Progenitor cell of endocrine pancreas (in vitro differentiated cells): ENCODE measurements at regions not wholly inside any gene's neighbourhood (a gene's known extent, or its start where the extent isn't known, plus 50 kb on each side); places are given as distances from the start of the nearest gene placed in this dataset.

ENCODE experiments used
- DNase-seq: peaks from one replicate; pipeline ENCODE4 v3.0.0; 2021; ENCODE audit warnings: low spot score; ENCODE audit not compliant: unreplicated experiment
- H3K27ac Mint-ChIP-seq: 2 replicates; pipeline ENCODE4 v1.8.0; 2021; ENCODE audit warnings: mild to moderate bottlenecking, moderate library complexity, mixed read lengths
- H3K27me3 Mint-ChIP-seq: 2 replicates; pipeline ENCODE4 v1.8.0; 2021; ENCODE audit warnings: mixed read lengths
- H3K36me3 Mint-ChIP-seq: 2 replicates; pipeline ENCODE4 v1.8.0; 2022; ENCODE audit warnings: mixed read lengths; ENCODE audit not compliant: insufficient read depth
- H3K4me1 Mint-ChIP-seq: 2 replicates; pipeline ENCODE4 v1.8.0; 2021; ENCODE audit warnings: low read depth, mixed read lengths
- H3K4me3 Mint-ChIP-seq: 2 replicates; pipeline ENCODE4 v1.8.0; 2021; ENCODE audit warnings: low read depth, mild to moderate bottlenecking, moderate library complexity, mixed read lengths
- H3K9me3 Mint-ChIP-seq: 2 replicates; pipeline ENCODE4 v1.8.0; 2021; ENCODE audit warnings: low read depth, mixed read lengths
- TF ChIP-seq, protein P1 (sequence below): fragments of 200-600 bp; sonication (generic); IDR thresholded peaks from one replicate; pipeline ENCODE4 v1.5.0; 2021; ENCODE audit warnings: antibody characterized with exemption, mild to moderate bottlenecking; ENCODE audit not compliant: unreplicated experiment

DNA sequence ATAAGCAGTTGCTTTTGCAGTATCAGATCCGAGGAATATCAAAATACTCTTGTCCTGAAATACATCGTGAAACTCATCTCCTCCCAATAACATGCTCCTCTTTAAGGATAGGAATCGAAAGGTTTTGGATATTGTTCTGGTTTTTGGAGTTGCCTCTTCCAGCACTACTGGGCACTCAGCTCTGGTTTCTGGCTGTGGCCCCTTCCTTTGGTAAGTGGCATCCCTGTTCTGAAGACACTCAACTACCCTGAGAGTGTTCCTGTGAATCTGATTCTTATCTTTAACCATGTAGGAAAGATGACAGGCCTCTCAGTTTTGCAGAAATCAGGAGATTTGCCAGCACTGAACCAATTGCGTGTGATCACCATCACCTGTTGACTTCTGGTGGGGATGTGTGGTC lies 327.5 kb upstream of the TBL1XR1 start:
- Mint-ChIP-seq H3K4me1 (peaks cover 37% of the 10 kb centered on the region), H3K27me3 (no peaks in the 10 kb centered on the region), H3K36me3 (peaks cover 3% of the 10 kb centered on the region), H3K4me3 (no peak overlapping the region), H3K9me3 (peaks cover 7% of the 10 kb centered on the region), H3K27ac (no peak overlapping the region)
- TF ChIP-seq, protein P1, sequence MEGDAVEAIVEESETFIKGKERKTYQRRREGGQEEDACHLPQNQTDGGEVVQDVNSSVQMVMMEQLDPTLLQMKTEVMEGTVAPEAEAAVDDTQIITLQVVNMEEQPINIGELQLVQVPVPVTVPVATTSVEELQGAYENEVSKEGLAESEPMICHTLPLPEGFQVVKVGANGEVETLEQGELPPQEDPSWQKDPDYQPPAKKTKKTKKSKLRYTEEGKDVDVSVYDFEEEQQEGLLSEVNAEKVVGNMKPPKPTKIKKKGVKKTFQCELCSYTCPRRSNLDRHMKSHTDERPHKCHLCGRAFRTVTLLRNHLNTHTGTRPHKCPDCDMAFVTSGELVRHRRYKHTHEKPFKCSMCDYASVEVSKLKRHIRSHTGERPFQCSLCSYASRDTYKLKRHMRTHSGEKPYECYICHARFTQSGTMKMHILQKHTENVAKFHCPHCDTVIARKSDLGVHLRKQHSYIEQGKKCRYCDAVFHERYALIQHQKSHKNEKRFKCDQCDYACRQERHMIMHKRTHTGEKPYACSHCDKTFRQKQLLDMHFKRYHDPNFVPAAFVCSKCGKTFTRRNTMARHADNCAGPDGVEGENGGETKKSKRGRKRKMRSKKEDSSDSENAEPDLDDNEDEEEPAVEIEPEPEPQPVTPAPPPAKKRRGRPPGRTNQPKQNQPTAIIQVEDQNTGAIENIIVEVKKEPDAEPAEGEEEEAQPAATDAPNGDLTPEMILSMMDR: no peak
- no peak for DNase-seq

DNA sequence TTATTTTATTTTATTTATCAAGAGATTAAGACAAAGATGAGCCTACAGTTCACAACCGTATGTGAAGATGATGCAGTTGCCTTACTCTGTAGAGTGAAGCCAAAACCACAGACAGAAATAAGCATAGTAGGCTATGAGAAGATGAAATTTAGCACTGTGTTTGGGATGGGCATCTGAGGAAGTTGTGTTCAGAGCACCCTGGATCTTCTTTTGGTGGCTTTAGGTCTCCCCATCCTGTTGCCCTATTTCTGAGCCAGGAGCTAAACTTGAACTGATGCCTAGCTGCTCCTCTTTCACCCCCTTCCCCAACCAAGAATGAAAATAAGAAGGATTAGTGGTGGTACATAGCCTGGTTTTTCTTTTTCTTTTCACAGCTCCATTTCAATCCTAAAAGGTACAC lies 328.1 kb upstream of the TBL1XR1 start:
- peaks cover 3% of the 10 kb centered on the region for H3K36me3 Mint-ChIP-seq
- no peak for DNase-seq
- no peaks in the 10 kb centered on the region for H3K27me3 Mint-ChIP-seq
- H3K27ac Mint-ChIP-seq: no peak overlapping the region
- TF ChIP-seq, protein P1: no peak
- H3K4me1 Mint-ChIP-seq: peaks cover 37% of the 10 kb centered on the region
- H3K4me3 Mint-ChIP-seq: no peak overlapping the region
- H3K9me3 Mint-ChIP-seq: peaks cover 7% of the 10 kb centered on the region

DNA sequence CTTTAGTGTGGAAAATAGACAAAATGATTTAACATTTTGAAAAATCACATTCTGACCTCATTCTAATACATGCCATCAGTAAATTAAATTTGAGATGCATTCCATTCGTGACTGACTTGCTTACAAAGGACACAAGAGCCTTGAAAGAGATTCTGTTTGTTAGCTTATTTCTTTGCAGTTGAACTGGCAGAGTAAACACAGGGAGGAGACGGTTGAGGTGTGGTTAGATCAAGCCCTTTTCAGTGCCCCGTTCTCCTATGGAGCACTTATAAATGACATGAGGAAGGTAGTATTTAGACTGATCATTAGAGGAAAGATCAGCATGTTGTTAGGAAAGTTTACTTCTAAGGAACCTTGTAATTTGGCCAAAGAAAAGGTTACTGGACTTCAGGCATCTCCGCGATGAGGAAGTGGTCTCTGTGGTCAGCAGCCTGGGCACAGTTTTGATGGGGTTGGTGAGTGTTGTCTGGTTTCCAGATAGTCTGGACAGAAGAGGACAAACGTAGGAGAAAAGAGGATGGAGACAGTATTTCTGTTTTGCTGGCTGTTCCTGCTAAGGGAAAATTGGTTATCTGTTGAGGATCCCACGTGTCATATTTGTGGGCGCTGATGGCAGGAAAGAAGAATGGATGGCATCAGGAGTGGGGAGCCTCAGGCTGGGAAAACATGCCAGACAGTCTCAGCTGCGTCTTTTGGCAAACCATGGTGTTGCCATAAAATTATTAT lies 328.9 kb upstream of the TBL1XR1 start:
- no peak for DNase-seq
- Mint-ChIP-seq H3K9me3 (peaks cover 7% of the 10 kb centered on the region), H3K4me3 (no peak overlapping the region), H3K4me1 (peaks cover 34% of the 10 kb centered on the region), H3K27ac (peak overlapping the region; percentile 19), H3K36me3 (peaks cover 3% of the 10 kb centered on the region), H3K27me3 (no peaks in the 10 kb centered on the region)
- TF ChIP-seq, protein P1: no peak

DNA sequence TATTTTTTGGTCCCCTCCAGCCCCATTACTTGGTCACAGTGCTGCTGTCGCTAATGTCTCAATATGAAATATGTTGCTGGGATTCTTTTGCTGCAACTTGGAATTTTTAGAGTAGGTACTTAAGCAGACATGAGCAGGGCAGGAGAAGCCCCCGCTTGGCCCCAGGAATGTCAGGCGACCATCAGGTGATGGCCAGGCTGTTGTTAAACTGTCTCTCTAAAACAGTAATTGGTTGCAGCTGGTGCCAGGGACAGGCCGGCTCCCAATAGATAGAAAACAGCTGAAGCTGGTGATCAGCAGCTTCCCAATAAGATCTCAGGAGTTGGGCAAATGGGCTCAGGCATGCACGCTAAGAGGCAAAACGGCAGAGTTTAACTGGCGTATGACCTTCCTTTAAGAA lies 329.9 kb upstream of the TBL1XR1 start:
- peaks cover 3% of the 10 kb centered on the region for H3K36me3 Mint-ChIP-seq
- H3K9me3 Mint-ChIP-seq: peaks cover 7% of the 10 kb centered on the region
- H3K4me3 Mint-ChIP-seq: no peak overlapping the region
- peaks cover 25% of the 10 kb centered on the region for H3K4me1 Mint-ChIP-seq
- TF ChIP-seq, protein P1: no peak
- no peak for DNase-seq
- no peaks in the 10 kb centered on the region for H3K27me3 Mint-ChIP-seq
- no peak overlapping the region for H3K27ac Mint-ChIP-seq

DNA sequence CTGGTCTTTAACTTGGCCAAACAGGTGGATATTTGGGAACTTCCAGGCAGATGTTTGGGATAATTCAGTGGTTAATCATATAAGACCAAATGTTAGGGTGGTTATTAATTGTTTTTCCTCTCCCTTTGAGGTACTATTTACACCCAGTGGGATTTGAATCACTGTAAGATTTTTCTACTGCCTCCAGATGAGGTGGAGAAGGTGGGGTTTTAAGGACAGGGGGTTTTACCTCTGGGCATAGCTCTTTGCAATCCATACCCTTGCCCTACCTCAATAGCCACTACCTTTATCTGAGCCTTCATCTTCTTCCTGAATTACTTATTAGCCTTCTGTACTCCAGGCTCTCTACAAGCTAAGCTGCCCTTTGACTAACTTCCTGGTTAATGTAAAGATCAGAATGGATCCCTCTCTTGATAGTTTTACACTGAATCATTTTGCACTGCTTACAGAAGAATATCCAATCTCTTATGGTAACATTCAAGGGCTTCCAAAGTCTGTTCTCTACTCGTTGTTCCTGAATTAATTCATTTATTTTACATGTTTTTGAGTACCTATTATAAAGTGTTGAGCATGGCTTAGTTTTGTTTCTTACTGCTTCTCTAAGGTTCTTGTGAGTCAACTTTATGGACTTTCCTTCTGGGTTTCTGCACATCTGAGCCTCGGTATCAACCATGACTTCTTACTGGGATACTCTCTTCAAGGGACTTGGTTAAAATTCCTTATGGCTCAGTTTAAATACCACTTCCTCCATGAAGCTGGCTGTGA lies 331.2 kb upstream of the TBL1XR1 start:
- no peak for DNase-seq
- TF ChIP-seq, protein P1: no peak
- Mint-ChIP-seq H3K9me3 (peaks cover 7% of the 10 kb centered on the region), H3K27me3 (no peaks in the 10 kb centered on the region), H3K4me1 (peaks cover 14% of the 10 kb centered on the region), H3K36me3 (peaks cover 3% of the 10 kb centered on the region), H3K27ac (no peak overlapping the region), H3K4me3 (no peak overlapping the region)
